ENCODE measurements at regions not wholly inside any gene's neighbourhood (a gene's known extent, or its start where the extent isn't known, plus 50 kb on each side); places are given as distances from the start of the nearest gene placed in this dataset.
"Not testable (repeated sequence)": the region's sequence is repeated elsewhere in the genome, so short reads cannot be mapped to it uniquely, and the experiment has no call there.

DNA sequence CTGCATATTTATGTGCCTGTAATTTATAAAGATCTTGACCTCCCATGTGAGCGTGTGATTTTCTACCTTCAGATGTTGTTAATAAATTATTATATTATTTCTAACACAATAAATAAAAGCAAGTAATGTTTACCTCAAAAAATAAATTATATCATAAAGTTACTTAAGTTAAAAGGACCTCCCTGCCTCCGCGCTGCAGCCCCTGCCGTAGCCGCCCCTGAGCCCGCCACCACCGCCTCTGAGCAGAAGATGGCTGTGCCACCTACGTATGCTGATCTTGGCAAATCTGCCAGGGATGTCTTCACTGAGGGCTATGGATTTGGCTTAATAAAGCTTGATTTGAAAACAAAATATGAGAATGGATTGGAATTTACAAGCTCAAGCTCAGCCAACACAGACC is 119.6 kb upstream of the BRWD3 start:
- TF ChIP-seq, protein P1, sequence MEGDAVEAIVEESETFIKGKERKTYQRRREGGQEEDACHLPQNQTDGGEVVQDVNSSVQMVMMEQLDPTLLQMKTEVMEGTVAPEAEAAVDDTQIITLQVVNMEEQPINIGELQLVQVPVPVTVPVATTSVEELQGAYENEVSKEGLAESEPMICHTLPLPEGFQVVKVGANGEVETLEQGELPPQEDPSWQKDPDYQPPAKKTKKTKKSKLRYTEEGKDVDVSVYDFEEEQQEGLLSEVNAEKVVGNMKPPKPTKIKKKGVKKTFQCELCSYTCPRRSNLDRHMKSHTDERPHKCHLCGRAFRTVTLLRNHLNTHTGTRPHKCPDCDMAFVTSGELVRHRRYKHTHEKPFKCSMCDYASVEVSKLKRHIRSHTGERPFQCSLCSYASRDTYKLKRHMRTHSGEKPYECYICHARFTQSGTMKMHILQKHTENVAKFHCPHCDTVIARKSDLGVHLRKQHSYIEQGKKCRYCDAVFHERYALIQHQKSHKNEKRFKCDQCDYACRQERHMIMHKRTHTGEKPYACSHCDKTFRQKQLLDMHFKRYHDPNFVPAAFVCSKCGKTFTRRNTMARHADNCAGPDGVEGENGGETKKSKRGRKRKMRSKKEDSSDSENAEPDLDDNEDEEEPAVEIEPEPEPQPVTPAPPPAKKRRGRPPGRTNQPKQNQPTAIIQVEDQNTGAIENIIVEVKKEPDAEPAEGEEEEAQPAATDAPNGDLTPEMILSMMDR (IDR thresholded peaks at IDR 0.05; ENCODE audit: control insufficient read depth, extremely low read depth, insufficient read depth), result no peak
- no peak overlapping the region for H3K4me3 ChIP-seq (ENCODE audit: low read depth, low read length)
- no peak for DNase-seq (ENCODE audit: low read depth)

DNA sequence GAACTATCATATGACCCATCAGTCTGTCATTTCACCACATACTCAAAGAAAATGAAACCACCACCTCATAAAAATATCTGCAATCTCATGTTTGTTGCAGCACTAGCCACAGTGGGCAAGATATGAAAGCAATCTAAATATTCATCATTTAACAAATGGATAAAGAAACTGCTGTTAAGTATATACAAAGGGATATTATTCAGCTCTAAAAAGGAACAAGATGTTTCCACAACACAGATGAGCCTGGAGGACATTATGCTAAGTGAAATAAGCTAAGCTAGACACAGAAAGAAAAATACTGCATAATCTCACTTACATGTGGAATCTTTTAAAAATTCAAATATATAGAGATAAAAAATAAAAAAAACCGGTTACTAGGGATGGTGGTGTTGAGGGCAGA is 108.2 kb upstream of the BRWD3 start:
- DNase-seq (ENCODE audit: low read depth), result no peak
- no peak overlapping the region for H3K4me3 ChIP-seq (ENCODE audit: low read depth, low read length)
- TF ChIP-seq, protein P1 (IDR thresholded peaks at IDR 0.05; ENCODE audit: control insufficient read depth, extremely low read depth, insufficient read depth), result no peak

DNA sequence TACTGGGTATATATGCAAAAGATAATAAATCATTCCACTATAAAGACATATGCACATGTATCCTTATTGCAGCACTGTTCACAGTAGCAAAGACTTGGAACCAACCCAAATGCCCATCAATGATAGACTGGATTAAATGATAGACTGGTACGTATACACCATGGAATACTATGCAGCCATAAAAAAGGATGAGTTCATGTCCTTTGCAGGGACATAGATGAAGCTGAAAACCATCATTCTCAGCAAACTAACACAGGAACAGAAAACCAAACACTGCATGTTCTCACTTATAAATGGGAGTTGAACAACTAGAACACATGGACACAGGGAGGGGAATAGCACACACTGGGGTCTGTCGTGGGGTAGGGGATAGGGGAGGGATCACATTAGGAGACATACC is 102.7 kb upstream of the BRWD3 start:
- not testable (repeated sequence) for H3K4me3 ChIP-seq (ENCODE audit: low read depth, low read length); DNase-seq (ENCODE audit: low read depth)

DNA sequence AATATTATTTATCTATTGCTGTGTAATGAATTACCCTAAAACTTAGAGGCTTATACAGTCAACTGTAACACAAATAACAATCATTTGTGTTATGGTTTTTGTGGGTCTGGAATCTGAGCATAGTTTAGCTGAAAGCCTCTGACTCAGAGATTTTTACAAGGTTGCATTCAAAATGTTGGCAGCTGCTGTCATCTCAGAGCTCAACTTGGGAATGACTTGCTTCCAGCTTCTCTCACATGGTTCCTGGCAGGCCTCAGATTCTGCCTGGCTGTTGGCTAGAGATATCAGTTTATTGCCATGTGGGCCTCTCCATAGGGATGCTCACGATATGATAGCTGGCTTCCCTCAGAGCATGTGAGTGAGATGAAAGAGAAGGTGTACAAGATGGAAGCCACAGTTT is 70.2 kb upstream of the BRWD3 start:
- peak; percentile 21 for DNase-seq (ENCODE audit: low read depth)
- H3K4me3 ChIP-seq (ENCODE audit: low read depth, low read length), result no peak overlapping the region
- TF ChIP-seq, protein P1 (IDR thresholded peaks at IDR 0.05; ENCODE audit: control insufficient read depth, extremely low read depth, insufficient read depth), result no peak

DNA sequence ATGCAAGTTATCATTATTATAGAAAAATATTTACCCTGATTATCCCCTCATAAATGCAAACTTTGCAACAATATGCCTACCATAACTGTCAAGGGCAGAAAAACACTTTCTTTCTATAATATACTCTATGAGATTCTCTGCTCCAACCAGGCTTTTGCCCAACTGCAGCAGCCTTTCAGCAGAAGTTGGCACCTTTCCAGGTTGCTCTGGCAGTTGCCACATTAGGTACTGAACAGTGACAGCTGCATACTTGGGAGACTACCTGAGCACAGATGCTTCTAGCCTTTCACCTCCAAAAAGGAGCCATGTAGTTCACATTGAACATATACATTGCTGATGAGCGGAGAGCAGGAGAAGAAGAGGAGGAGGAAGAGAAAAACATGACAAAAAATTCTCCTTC is 69.5 kb upstream of the BRWD3 start:
- TF ChIP-seq, protein P1 (IDR thresholded peaks at IDR 0.05; ENCODE audit: control insufficient read depth, extremely low read depth, insufficient read depth), result no peak
- peak; percentile 7 for DNase-seq (ENCODE audit: low read depth)
- H3K4me3 ChIP-seq (ENCODE audit: low read depth, low read length), result no peak overlapping the region

DNA sequence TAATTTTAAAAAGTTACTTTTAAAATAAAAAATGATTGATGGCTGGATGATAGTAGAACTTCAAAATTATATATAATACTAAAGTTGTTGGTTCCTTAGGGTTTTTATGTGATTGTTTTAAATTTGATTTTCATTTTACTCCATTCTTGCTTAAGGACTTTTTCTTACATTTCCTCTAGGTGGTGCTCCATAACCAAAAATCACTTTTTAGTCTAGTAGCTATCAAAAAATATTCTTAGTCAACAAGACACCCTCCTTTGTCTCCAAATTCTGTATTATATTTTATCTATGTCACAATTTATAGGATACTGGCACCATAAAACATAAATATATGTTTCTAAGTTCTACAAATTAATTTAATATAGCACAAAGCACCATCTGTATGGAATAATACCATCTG is 67.2 kb upstream of the BRWD3 start:
- H3K4me3 ChIP-seq (ENCODE audit: low read depth, low read length), result no peak overlapping the region
- peak; percentile 6 for DNase-seq (ENCODE audit: low read depth)
- TF ChIP-seq, protein P1 (IDR thresholded peaks at IDR 0.05; ENCODE audit: control insufficient read depth, extremely low read depth, insufficient read depth), result peak; percentile 23
